ENCODE measurements at regions not wholly inside any gene's neighbourhood (a gene's known extent, or its start where the extent isn't known, plus 50 kb on each side); places are given as distances from the start of the nearest gene placed in this dataset.

- Histone ChIP-seq H3K4me1 (ENCODE audit: insufficient read depth, low read length) (no peaks in the 10 kb centered on the region), H3K27me3 (ENCODE audit: control insufficient read depth in 1 of 2, insufficient read depth in 2 of 2, low read length in 2 of 2) (no peaks in the 10 kb centered on the region), H3K36me3 (ENCODE audit: insufficient read depth, low read length) (no peaks in the 10 kb centered on the region), H3K9me3 (ENCODE audit: control insufficient read depth in 1 of 2, insufficient read depth in 1 of 2, low read length in 2 of 2) (no peaks in the 10 kb centered on the region), H3K4me3 (ENCODE audit: low read length) (no peak overlapping the region), H3K27ac (ENCODE audit: low read depth in 1 of 2, low read length in 2 of 2) (no peak overlapping the region)
- no peaks in the 10 kb centered on the region for H3K4me1 Mint-ChIP-seq (ENCODE audit: low read depth)
- ATAC-seq (ENCODE audit: poor library complexity) (no peak), DNase-seq (no peak)
- intact Hi-C loops (cut with DNase I, micrococcal nuclease), result no loop called here
- CTCF ChIA-PET, result no interaction called here
- no peaks in the 10 kb centered on the region for H3K27me3 Mint-ChIP-seq
- H3K36me3 Mint-ChIP-seq (ENCODE audit: low read depth), result no peaks in the 10 kb centered on the region
- no peak overlapping the region for H3K27ac Mint-ChIP-seq
- no peaks in the 10 kb centered on the region for H3K9me3 Mint-ChIP-seq
- POLR2A ChIA-PET, result no interaction called here
- TF ChIP-seq CTCF (IDR thresholded peaks at IDR 0.05), result no peak
- H3K4me3 Mint-ChIP-seq, result no peak overlapping the region
Measured at GRCh38 chr1:87844251-87844650, 515.6 kb downstream of the LMO4 start.

GRCh38 chr1:87851490-87851889 lies 522.8 kb downstream of the LMO4 start:
- Mint-ChIP-seq H3K27ac (no peak overlapping the region), H3K4me3 (no peak overlapping the region), H3K9me3 (no peaks in the 10 kb centered on the region), H3K27me3 (no peaks in the 10 kb centered on the region), H3K36me3 (ENCODE audit: low read depth) (no peaks in the 10 kb centered on the region), H3K4me1 (ENCODE audit: low read depth) (no peaks in the 10 kb centered on the region)
- Histone ChIP-seq H3K4me3 (ENCODE audit: low read length) (no peak overlapping the region), H3K36me3 (ENCODE audit: insufficient read depth, low read length) (no peaks in the 10 kb centered on the region), H3K9me3 (ENCODE audit: control insufficient read depth in 1 of 2, insufficient read depth in 1 of 2, low read length in 2 of 2) (no peaks in the 10 kb centered on the region), H3K4me1 (ENCODE audit: insufficient read depth, low read length) (no peaks in the 10 kb centered on the region), H3K27ac (ENCODE audit: low read depth in 1 of 2, low read length in 2 of 2) (no peak overlapping the region), H3K27me3 (ENCODE audit: control insufficient read depth in 1 of 2, insufficient read depth in 2 of 2, low read length in 2 of 2) (no peaks in the 10 kb centered on the region)
- TF ChIP-seq CTCF (IDR thresholded peaks at IDR 0.05), result no peak
- ATAC-seq (ENCODE audit: poor library complexity), result no peak
- intact Hi-C loops (cut with DNase I, micrococcal nuclease), result no loop called here
- POLR2A ChIA-PET, result no interaction called here
- DNase-seq, result no peak
- CTCF ChIA-PET, result no interaction called here

GRCh38 chr1:87852410-87853161 lies 523.9 kb downstream of the LMO4 start:
- no peaks in the 10 kb centered on the region for H3K4me1 Mint-ChIP-seq (ENCODE audit: low read depth)
- H3K9me3 Mint-ChIP-seq, result no peaks in the 10 kb centered on the region
- DNase-seq (no peak), ATAC-seq (ENCODE audit: poor library complexity) (no peak)
- H3K27me3 Mint-ChIP-seq, result no peaks in the 10 kb centered on the region
- no peak overlapping the region for H3K4me3 Mint-ChIP-seq
- Histone ChIP-seq H3K27me3 (ENCODE audit: control insufficient read depth in 1 of 2, insufficient read depth in 2 of 2, low read length in 2 of 2) (no peaks in the 10 kb centered on the region), H3K36me3 (ENCODE audit: insufficient read depth, low read length) (no peaks in the 10 kb centered on the region), H3K27ac (ENCODE audit: low read depth in 1 of 2, low read length in 2 of 2) (no peak overlapping the region), H3K4me3 (ENCODE audit: low read length) (no peak overlapping the region), H3K9me3 (ENCODE audit: control insufficient read depth in 1 of 2, insufficient read depth in 1 of 2, low read length in 2 of 2) (no peaks in the 10 kb centered on the region), H3K4me1 (ENCODE audit: insufficient read depth, low read length) (no peaks in the 10 kb centered on the region)
- POLR2A ChIA-PET, result no interaction called here
- H3K36me3 Mint-ChIP-seq (ENCODE audit: low read depth), result no peaks in the 10 kb centered on the region
- no peak overlapping the region for H3K27ac Mint-ChIP-seq
- intact Hi-C loops (cut with DNase I, micrococcal nuclease), result no loop called here
- CTCF ChIA-PET, result no interaction called here
- no peak for TF ChIP-seq CTCF (IDR thresholded peaks at IDR 0.05)

Measured in CD4-positive, alpha-beta T cell (primary cell).